Right ventricle myocardium inferior (tissue), 1 donor: ENCODE measurements at regions not wholly inside any gene's neighbourhood (a gene's known extent, or its start where the extent isn't known, plus 50 kb on each side); places are given as distances from the start of the nearest gene placed in this dataset.
A peak's percentile ranks its signal among the peaks of the same experiment; 100 is the strongest.

Experiments
- ATAC-seq: fragments of 200-7000 bp; cut with Tn5 transposase; one replicate; pipeline ENCODE4 v1.9.1; 2020; ENCODE audit warnings: mild to moderate bottlenecking, moderate library complexity
- DNase-seq: peaks from one replicate; pipeline ENCODE4 v3.0.0; 2021; ENCODE audit errors: missing footprints
- intact Hi-C: fragments of 100-400 bp; cut with DNase I; formaldehyde crosslinking; loops from one replicate; pipeline ENCODE4 v1.11.0; 2022
- donor health status: DM: no; HTN: yes; CAD: no; lungs with severe emphysema.

DNA sequence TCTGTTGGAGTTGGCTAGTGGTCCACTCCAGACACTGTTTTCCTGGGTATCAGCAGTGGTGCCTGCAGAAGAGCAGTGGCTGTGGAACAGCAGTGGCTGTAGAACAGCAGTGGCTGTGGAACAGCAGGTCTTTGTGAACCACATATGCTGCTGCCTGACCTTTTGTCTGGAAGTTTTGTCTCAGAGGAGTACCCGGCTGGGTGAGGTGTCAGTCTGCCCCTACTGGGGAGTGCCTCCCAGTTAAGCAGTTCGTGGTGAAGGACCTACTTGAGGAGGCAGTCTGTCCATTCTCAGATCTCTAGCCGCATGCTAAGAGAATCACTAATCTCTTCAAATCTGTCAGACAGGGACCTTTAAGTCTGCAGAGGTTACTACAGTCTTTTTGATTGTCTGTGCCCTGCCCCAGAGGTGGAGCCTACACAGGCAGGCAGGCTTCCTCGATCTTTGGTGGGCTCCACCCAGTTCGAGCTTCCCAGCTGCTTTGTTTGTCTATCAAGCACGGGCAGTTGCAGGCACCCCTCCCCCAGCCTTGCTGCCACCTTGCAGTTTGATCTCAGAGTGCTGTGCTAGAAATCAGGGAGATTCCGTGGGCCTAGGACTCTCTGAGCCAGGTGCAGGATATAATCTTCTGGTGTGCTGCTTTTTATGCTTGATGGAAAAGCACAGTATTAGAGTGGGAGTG lies 89.1 kb upstream of the TRIM48 start:
- DNase-seq (peak; percentile 21), ATAC-seq (no peak)
- intact Hi-C loops = no loop called here
